Esophagus squamous epithelium (tissue), 5 donors: ENCODE measurements at regions not wholly inside any gene's neighbourhood (a gene's known extent, or its start where the extent isn't known, plus 50 kb on each side); places are given as distances from the start of the nearest gene placed in this dataset.

Experiments used
- DNase-seq: peaks from one replicate; lab custom pipeline; 2025; lab: John Stamatoyannopoulos, UW
- H3K27ac ChIP-seq, 4 donors: fragments of 200-600 bp; sonication (generic); one replicate each; pipeline ENCODE4 v1.5.1; 2016 to 2019; ENCODE audit warnings: mild to moderate bottlenecking in 1 of 4
- H3K27me3 ChIP-seq, 4 donors: fragments of 200-600 bp; sonication (generic); 1 replicate in 3 of 4; 2 replicates in 1 of 4; pipeline versions ENCODE4 v1.5.1 to v1.6.0; 2017 to 2021; ENCODE audit warnings: antibody characterized with exemption in 1 of 4
- H3K36me3 ChIP-seq, 3 donors: fragments of 200-600 bp; sonication (generic); one replicate each; pipeline ENCODE4 v1.5.1; 2016 to 2019
- H3K4me1 ChIP-seq, 3 donors: fragments of 200-600 bp; sonication (generic); one replicate each; pipeline ENCODE4 v1.5.1; 2017 to 2019
- H3K4me3 ChIP-seq, 4 donors: fragments of 200-600 bp; sonication (generic); 1 replicate in 3 of 4; 2 replicates in 1 of 4; pipeline ENCODE4 v1.5.1; 2016 to 2019; ENCODE audit warnings: mild to moderate bottlenecking in 2 of 4, moderate library complexity in 1 of 4
- H3K9me3 ChIP-seq, 3 donors: fragments of 200-600 bp; sonication (generic); one replicate each; pipeline ENCODE4 v1.5.1; 2016 to 2019
- CTCF ChIP-seq, 6 experiments: fragments of 450-650 bp in 4 of 6; fragments of 200-600 bp in 2 of 6; sonication (generic) in 2 of 6; IDR thresholded peaks; one replicate each; pipeline ENCODE4 v1.5.1; 2016 to 2019; ENCODE audit warnings: antibody characterized with exemption in 6 of 6, mild to moderate bottlenecking in 4 of 6, moderate library complexity in 4 of 6
- POLR2A ChIP-seq, 4 donors: fragments of 450-650 bp; IDR thresholded peaks; one replicate each; pipeline ENCODE4 v1.6.1; 2017; ENCODE audit warnings: antibody characterized with exemption in 4 of 4, mild to moderate bottlenecking in 4 of 4, moderate library complexity in 3 of 4
- WGBS, 2 donors: methylation state at CpG; one replicate each; pipeline ENCODE4 v1.1.5; 2018; 5-methylcytosine and 5-hydroxymethylcytosine counted together
- intact Hi-C: fragments of 100-400 bp; cut with DNase I; formaldehyde crosslinking; loops from one replicate; pipeline ENCODE4 v1.15.0; 2022
- donor health status: DM: yes; HTN: yes; CAD: no.

- no peak for TF ChIP-seq POLR2A (IDR thresholded peaks at IDR 0.05)
- no peak for TF ChIP-seq CTCF (IDR thresholded peaks at IDR 0.05)
- Histone ChIP-seq H3K4me3 (no peak overlapping the region), H3K36me3 (no peaks in the 10 kb centered on the region), H3K4me1 (no peaks in the 10 kb centered on the region), H3K9me3 (no peaks in the 10 kb centered on the region), H3K27me3 (peaks cover 0 to 3% (median 0%) of the 10 kb centered on the region in 4 donors), H3K27ac (no peak overlapping the region)
- no peak for DNase-seq
- intact Hi-C loops: no loop called here
Measured at GRCh38 chr6:9540126-9540525, 874.7 kb downstream of the TFAP2A start.

GRCh38 chr6:9539231-9539755, 875.6 kb downstream of the TFAP2A start:
- intact Hi-C loops: no loop called here
- no peak for DNase-seq
- Histone ChIP-seq H3K9me3 (no peaks in the 10 kb centered on the region), H3K27me3 (peaks cover 0 to 3% (median 0%) of the 10 kb centered on the region in 4 donors), H3K36me3 (no peaks in the 10 kb centered on the region), H3K4me3 (no peak overlapping the region), H3K4me1 (no peaks in the 10 kb centered on the region), H3K27ac (no peak overlapping the region)
- TF ChIP-seq CTCF (IDR thresholded peaks at IDR 0.05) (no peak), POLR2A (IDR thresholded peaks at IDR 0.05) (no peak)
- 70 to 73% methylated on average over 4 of the region's 4 CpGs for WGBS, 2 donors

GRCh38 chr6:9537381-9537780, 877.5 kb downstream of the TFAP2A start:
- peaks cover 0 to 3% (median 0%) of the 10 kb centered on the region in 4 donors for H3K27me3 ChIP-seq
- DNase-seq: no peak
- H3K27ac ChIP-seq: no peak overlapping the region
- intact Hi-C loops: no loop called here
- 72 to 86% methylated on average over 2 of the region's 2 CpGs for WGBS, 2 donors
- no peaks in the 10 kb centered on the region for H3K4me1 ChIP-seq
- H3K36me3 ChIP-seq: no peaks in the 10 kb centered on the region
- TF ChIP-seq POLR2A (IDR thresholded peaks at IDR 0.05) (no peak), CTCF (IDR thresholded peaks at IDR 0.05) (no peak)
- no peaks in the 10 kb centered on the region for H3K9me3 ChIP-seq
- no peak overlapping the region for H3K4me3 ChIP-seq

- 67 to 79% methylated on average over 2 of the region's 2 CpGs for WGBS, 2 donors
- intact Hi-C loops: no loop called here
Measured at GRCh38 chr6:9535106-9535505, 879.8 kb downstream of the TFAP2A start.

More at GRCh38 chr6:9535106-9535505, 879.8 kb downstream of the TFAP2A start:
- DNase-seq: no peak
- TF ChIP-seq CTCF (IDR thresholded peaks at IDR 0.05) (no peak), POLR2A (IDR thresholded peaks at IDR 0.05) (no peak)
- H3K27ac ChIP-seq: no peak overlapping the region
- no peaks in the 10 kb centered on the region for H3K36me3 ChIP-seq
- peaks cover 0 to 3% (median 0%) of the 10 kb centered on the region in 4 donors for H3K27me3 ChIP-seq
- H3K4me3 ChIP-seq: no peak overlapping the region
- H3K4me1 ChIP-seq: no peaks in the 10 kb centered on the region
- no peaks in the 10 kb centered on the region for H3K9me3 ChIP-seq
